Left ventricle myocardium inferior (tissue), 1 donor: ENCODE measurements at regions not wholly inside any gene's neighbourhood (a gene's known extent, or its start where the extent isn't known, plus 50 kb on each side); places are given as distances from the start of the nearest gene placed in this dataset.

ENCODE experiments used
- DNase-seq: peaks from one replicate; pipeline ENCODE4 v3.0.0-alpha.2; 2020
- H3K27ac ChIP-seq: fragments of 200-600 bp; replicated peaks from 2 replicates; pipeline ENCODE4 v1.8.0; 2021
- H3K27me3 ChIP-seq: fragments of 200-600 bp; 2 replicates; pipeline ENCODE4 v1.8.0; 2021; ENCODE audit warnings: low read depth
- H3K36me3 ChIP-seq: fragments of 200-600 bp; 2 replicates; pipeline ENCODE4 v1.8.0; 2021
- H3K4me1 ChIP-seq: fragments of 200-600 bp; 2 replicates; pipeline ENCODE4 v1.8.0; 2021
- H3K4me3 ChIP-seq: fragments of 200-600 bp; 2 replicates; pipeline ENCODE4 v1.8.0; 2021; ENCODE audit warnings: mild to moderate bottlenecking, moderate library complexity
- H3K9me3 ChIP-seq: fragments of 200-600 bp; replicated peaks from 2 replicates; pipeline ENCODE4 v1.8.0; 2021
- CTCF ChIP-seq: fragments of 200-600 bp; IDR thresholded peaks from 2 replicates; pipeline ENCODE4 v1.8.0; 2021; ENCODE audit warnings: antibody characterized with exemption, mild to moderate bottlenecking, borderline replicate concordance
- intact Hi-C: fragments of 100-400 bp; cut with micrococcal nuclease; formaldehyde crosslinking; loops from one replicate; pipeline ENCODE4 v1.11.0; 2022
- donor health status: DM: no; HTN: yes; CAD: no; lungs with severe emphysema.

DNA sequence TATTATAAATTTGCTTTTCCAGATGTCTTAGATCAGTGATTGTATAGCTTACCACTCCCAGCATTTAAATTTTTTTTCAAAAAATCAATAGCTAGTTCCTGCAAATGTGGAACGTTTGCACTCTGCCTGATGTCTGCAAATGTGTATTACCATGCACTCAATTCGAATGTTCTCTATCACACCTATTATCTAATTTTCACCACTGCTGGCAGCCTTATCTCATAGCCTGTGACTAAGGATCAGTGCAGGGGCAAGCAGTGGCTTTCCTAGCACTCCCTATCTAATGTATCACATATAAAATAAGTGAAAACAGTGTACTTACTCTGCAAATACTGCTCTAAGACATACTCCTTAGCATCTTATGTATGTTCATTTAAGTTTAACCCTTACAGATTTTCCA lies 196.3 kb upstream of the PLSCR5 start:
- no peak overlapping the region for H3K27ac ChIP-seq
- TF ChIP-seq CTCF: no peak
- no peaks in the 10 kb centered on the region for H3K9me3 ChIP-seq
- H3K27me3 ChIP-seq: no peaks in the 10 kb centered on the region
- DNase-seq: no peak
- H3K4me1 ChIP-seq: no peaks in the 10 kb centered on the region
- no peak overlapping the region for H3K4me3 ChIP-seq
- H3K36me3 ChIP-seq: no peaks in the 10 kb centered on the region
- intact Hi-C loops: no loop called here

GRCh38 chr3:146800484-146800883 lies 195.3 kb upstream of the PLSCR5 start:
- intact Hi-C loops: no loop called here
- H3K27me3 ChIP-seq: no peaks in the 10 kb centered on the region
- DNase-seq: no peak
- H3K9me3 ChIP-seq: no peaks in the 10 kb centered on the region
- no peaks in the 10 kb centered on the region for H3K4me1 ChIP-seq
- no peaks in the 10 kb centered on the region for H3K36me3 ChIP-seq
- no peak overlapping the region for H3K27ac ChIP-seq
- no peak for TF ChIP-seq CTCF
- no peak overlapping the region for H3K4me3 ChIP-seq

DNA sequence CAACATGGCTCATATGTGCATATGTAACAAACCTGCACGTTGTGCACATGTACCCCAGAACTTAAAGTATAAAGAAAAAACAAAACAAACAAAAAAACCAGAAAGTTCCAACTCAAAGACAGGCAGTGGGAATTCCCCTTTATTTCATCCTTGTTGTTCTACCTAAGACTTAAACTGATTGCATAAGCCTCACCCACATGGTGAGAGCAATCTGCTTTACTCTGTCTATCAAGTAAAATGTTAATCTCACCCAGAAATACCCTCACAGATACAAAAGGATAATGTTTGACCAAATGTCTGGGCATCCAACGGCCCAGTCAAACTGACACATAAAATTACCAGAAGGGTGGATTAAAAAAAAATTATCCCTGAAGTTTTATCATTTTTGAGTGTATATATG lies 190.9 kb upstream of the PLSCR5 start:
- DNase-seq: no peak
- Histone ChIP-seq H3K36me3 (no peaks in the 10 kb centered on the region), H3K9me3 (no peaks in the 10 kb centered on the region), H3K4me3 (no peak overlapping the region), H3K4me1 (no peaks in the 10 kb centered on the region), H3K27ac (no peak overlapping the region), H3K27me3 (no peaks in the 10 kb centered on the region)
- TF ChIP-seq CTCF: no peak
- intact Hi-C loops: no loop called here

DNA sequence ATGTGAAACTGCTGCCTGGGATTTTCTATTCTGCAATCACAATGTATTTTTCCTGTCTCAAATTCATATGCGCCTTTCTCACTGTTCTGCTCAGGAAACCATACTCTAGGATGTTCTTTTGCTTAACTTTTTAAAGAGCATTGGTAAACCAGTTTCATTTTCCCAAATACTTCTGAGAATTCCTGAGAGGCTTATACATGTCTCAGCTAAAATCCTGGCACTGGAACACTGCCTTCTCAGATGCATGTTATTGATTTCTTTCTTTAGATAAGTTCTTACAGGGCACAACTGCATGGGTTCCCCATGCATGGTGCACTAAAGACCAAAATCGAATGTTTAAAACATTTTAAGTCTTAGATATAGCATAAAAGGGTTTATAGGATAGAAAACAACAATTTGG lies 178.3 kb upstream of the PLSCR5 start:
- no peak for TF ChIP-seq CTCF
- intact Hi-C loops: no loop called here

GRCh38 chr3:146781606-146782005 lies 176.5 kb upstream of the PLSCR5 start:
- no peaks in the 10 kb centered on the region for H3K36me3 ChIP-seq
- no peak for DNase-seq
- no peaks in the 10 kb centered on the region for H3K4me1 ChIP-seq
- TF ChIP-seq CTCF: no peak
- no peak overlapping the region for H3K27ac ChIP-seq
- H3K4me3 ChIP-seq: no peak overlapping the region
- intact Hi-C loops: no loop called here
- no peaks in the 10 kb centered on the region for H3K27me3 ChIP-seq
- no peaks in the 10 kb centered on the region for H3K9me3 ChIP-seq

More for the DNA sequence above, 178.3 kb upstream of the PLSCR5 start:
- H3K36me3 ChIP-seq: no peaks in the 10 kb centered on the region
- H3K4me1 ChIP-seq: no peaks in the 10 kb centered on the region
- no peaks in the 10 kb centered on the region for H3K9me3 ChIP-seq
- no peak overlapping the region for H3K27ac ChIP-seq
- H3K4me3 ChIP-seq: no peak overlapping the region
- H3K27me3 ChIP-seq: no peaks in the 10 kb centered on the region
- no peak for DNase-seq

- intact Hi-C loops: no loop called here
- H3K36me3 ChIP-seq: no peaks in the 10 kb centered on the region
- H3K4me1 ChIP-seq: no peaks in the 10 kb centered on the region
- H3K4me3 ChIP-seq: no peak overlapping the region
- TF ChIP-seq CTCF: no peak
- no peak for DNase-seq
- no peaks in the 10 kb centered on the region for H3K9me3 ChIP-seq
- no peaks in the 10 kb centered on the region for H3K27me3 ChIP-seq
- H3K27ac ChIP-seq: no peak overlapping the region
Measured at GRCh38 chr3:146781059-146781458, 175.9 kb upstream of the PLSCR5 start.
